ENCODE measurements at regions not wholly inside any gene's neighbourhood (a gene's known extent, or its start where the extent isn't known, plus 50 kb on each side); places are given as distances from the start of the nearest gene placed in this dataset.

DNA sequence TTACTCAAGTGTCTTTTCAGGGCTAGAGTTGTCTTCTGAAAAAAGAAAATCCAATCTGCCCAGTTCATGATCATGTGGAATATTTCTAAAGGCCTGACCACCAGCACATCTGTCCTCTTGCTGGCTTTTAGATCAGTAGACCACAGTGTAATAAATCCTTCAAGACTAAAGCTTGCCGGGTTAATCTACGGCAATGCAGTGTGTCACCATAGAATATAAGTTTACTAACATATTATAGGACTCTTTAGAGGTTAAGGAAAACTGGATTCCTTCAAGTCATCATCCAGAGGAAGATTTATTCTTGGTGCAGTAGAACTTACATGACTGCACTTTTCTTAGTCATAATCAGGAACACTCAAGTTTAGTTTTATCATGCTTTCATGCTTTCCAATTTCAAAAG, 349.5 kb downstream of the SEMA3D start:
- H3K4me3 ChIP-seq (ENCODE audit: low read length) = no peak overlapping the region
- TF ChIP-seq, protein P1, sequence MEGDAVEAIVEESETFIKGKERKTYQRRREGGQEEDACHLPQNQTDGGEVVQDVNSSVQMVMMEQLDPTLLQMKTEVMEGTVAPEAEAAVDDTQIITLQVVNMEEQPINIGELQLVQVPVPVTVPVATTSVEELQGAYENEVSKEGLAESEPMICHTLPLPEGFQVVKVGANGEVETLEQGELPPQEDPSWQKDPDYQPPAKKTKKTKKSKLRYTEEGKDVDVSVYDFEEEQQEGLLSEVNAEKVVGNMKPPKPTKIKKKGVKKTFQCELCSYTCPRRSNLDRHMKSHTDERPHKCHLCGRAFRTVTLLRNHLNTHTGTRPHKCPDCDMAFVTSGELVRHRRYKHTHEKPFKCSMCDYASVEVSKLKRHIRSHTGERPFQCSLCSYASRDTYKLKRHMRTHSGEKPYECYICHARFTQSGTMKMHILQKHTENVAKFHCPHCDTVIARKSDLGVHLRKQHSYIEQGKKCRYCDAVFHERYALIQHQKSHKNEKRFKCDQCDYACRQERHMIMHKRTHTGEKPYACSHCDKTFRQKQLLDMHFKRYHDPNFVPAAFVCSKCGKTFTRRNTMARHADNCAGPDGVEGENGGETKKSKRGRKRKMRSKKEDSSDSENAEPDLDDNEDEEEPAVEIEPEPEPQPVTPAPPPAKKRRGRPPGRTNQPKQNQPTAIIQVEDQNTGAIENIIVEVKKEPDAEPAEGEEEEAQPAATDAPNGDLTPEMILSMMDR (conservative IDR thresholded peaks at IDR 0.05; ENCODE audit: low read length) = no peak
- peak; percentile 79 for DNase-seq (ENCODE audit: low read depth)

DNA sequence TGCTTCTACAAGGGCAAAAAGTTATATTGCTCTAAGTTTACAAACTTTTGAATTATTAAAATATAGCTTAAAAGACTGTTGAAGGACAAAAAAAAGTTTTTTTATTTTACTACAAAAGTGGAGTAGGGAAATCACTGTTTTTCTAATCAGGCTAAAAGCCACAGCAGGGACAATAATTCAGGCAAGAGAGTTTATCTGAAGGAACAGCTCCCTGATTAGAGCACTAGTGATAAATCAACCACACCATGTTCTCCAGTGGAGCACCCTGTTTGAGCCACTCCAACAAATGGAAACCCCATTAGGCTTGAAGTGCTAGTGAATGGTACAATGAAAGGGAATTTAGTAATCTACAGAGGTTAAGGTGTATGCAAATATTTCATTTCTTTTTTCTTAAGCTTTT, 357.1 kb downstream of the SEMA3D start:
- no peak overlapping the region for H3K4me3 ChIP-seq (ENCODE audit: low read length)
- no peak for DNase-seq (ENCODE audit: low read depth)
- TF ChIP-seq, protein P1 (conservative IDR thresholded peaks at IDR 0.05; ENCODE audit: low read length) = no peak

DNA sequence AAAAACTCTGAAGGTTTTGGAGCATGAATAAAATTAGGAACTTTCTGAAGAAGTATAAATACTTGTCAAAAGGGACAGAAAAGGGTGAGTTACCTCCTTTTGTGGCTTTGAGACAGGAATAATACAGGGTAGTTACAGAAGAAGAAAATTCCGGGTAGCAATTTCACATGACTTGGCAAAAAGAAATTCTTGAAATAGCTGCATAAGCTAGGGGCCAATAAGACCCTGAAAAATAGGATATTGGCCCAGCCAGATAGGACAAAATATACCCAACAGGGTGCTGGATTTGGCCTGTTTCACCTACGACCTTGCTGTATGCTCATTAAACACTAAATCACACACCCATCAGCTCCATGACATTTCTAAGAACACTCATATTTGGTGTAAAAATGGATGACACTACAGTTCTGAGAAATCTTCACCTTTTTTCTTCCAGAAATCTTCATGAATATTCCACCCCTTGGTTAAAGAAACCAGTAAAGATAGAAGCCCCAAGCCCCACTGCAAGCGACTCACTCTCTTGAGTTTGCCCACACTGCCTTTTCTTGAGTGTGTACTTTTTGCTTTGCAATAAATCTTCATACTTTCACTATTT, 362.7 kb downstream of the SEMA3D start:
- no peak for DNase-seq (ENCODE audit: low read depth)

DNA sequence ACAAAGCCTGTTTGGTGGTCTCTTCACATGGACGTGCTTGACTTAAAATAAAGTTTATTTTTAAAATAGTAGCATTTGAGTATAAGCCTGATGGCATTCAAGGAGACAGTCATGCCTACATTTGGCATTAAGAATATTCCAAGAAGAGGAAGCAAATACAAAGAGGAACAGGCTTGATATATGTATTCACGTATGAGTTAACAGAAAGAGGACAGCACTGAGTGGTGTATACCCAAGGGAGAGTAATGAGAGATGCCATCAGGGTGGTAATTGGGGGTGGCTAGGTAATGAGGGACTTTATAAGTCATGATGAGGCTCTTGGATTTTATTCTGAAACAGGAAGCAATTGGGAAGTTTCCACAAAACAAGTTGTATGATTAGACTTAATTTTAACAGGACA, 363.3 kb downstream of the SEMA3D start:
- H3K4me3 ChIP-seq (ENCODE audit: low read length) = no peak overlapping the region
- TF ChIP-seq, protein P1 (conservative IDR thresholded peaks at IDR 0.05; ENCODE audit: low read length) = no peak
- no peak for DNase-seq (ENCODE audit: low read depth)

More for the DNA sequence above, 362.7 kb downstream of the SEMA3D start:
- TF ChIP-seq, protein P1 (conservative IDR thresholded peaks at IDR 0.05; ENCODE audit: low read length) = no peak
- no peak overlapping the region for H3K4me3 ChIP-seq (ENCODE audit: low read length)

DNA sequence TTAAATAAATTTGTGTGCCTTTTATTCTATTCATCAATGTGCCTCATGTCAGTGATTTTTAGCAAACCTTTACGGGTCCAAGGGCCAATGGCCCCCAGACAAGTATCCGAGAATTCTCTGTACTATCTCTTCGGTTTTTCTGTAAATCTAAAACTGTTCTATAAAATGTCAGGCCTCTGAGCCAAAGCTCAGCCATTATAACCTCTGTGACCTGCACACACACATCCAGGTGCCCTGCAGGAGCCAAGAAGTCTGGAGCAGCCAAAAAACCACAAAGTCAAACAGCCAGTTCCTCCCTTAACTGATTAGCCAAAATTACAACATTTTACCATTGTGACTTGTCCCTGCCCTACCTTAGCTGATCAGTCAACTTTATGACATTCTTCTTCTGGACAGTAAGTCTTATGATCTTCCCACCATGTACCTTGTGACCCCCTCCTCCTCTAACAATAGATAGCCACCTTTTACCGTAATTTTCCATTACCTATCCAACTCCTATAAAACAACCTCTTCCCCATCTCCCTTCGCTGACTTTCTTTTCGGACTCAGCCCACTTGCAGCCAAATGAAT, 363.8 kb downstream of the SEMA3D start:
- no peak for DNase-seq (ENCODE audit: low read depth)
- H3K4me3 ChIP-seq (ENCODE audit: low read length) = no peak overlapping the region
- TF ChIP-seq, protein P1 (conservative IDR thresholded peaks at IDR 0.05; ENCODE audit: low read length) = no peak

DNA sequence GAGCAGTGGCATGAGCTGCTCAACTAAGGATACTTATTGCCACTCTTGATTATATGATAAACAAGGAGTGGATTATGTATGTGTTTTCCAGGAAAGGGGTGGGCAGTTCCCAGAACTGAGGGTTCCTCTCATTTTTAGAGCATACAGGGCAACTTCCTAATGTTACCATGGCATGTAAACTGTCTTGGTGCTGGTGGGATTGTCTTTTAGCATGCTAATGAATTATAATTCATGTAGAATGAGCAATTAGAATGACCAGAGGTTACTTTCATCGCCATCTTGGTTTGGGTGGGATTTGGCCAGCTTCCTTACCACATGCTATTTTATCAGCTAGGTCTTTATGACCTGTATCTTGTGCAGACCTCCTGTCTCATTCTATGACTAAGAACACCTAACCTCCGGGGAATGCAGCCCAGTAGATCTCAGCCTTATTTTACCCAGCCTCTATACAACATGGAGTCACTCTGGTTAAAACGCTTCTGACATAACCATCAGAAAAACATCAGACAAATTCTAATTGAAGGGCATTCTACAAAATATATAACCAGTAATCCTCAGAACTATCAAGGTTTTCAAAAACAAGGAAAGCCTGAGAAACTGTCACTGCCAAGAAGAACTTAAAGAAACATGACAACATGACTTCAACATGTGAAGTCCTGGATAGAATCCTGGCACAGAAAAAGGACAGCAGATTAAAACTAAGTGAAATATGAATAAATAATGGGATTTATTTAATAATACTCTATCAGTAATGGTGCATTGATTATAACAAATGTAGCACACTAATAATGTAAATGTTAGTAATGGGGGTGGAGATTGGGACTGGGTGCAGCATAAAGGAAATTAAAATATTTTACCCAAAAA, 365.0 kb downstream of the SEMA3D start:
- H3K4me3 ChIP-seq (ENCODE audit: low read length) = no peak overlapping the region
- TF ChIP-seq, protein P1 (conservative IDR thresholded peaks at IDR 0.05; ENCODE audit: low read length) = no peak
- no peak for DNase-seq (ENCODE audit: low read depth)

Measured in AG10803 (cell line).